ENCODE measurements at regions not wholly inside any gene's neighbourhood (a gene's known extent, or its start where the extent isn't known, plus 50 kb on each side); places are given as distances from the start of the nearest gene placed in this dataset.

DNA sequence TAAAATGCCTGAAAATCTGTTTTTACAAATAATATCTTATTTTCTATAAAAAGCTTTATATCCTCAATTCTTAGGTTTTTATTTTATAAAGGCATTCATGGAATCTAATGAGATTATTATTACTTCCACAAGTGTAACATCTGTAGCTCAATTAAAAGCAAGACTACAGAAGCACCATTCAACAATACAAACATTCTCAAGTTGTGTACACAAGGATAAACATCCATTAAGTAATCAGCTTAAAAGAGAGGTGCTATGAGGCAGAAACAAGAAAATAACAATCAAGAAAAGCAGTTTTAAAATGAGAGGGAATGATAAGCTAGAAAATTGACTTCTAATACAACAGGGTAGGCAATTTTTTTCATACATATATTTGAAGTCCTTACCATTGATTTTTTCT lies 326.1 kb downstream of the MRPL39 start:
- H3K9me3 ChIP-seq, result no peaks in the 10 kb centered on the region
- no peaks in the 10 kb centered on the region for H3K36me3 ChIP-seq
- TF ChIP-seq, protein P1, sequence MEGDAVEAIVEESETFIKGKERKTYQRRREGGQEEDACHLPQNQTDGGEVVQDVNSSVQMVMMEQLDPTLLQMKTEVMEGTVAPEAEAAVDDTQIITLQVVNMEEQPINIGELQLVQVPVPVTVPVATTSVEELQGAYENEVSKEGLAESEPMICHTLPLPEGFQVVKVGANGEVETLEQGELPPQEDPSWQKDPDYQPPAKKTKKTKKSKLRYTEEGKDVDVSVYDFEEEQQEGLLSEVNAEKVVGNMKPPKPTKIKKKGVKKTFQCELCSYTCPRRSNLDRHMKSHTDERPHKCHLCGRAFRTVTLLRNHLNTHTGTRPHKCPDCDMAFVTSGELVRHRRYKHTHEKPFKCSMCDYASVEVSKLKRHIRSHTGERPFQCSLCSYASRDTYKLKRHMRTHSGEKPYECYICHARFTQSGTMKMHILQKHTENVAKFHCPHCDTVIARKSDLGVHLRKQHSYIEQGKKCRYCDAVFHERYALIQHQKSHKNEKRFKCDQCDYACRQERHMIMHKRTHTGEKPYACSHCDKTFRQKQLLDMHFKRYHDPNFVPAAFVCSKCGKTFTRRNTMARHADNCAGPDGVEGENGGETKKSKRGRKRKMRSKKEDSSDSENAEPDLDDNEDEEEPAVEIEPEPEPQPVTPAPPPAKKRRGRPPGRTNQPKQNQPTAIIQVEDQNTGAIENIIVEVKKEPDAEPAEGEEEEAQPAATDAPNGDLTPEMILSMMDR (IDR thresholded peaks at IDR 0.05), result no peak
- H3K27ac ChIP-seq, result no peak overlapping the region
- H3K4me1 ChIP-seq, result no peaks in the 10 kb centered on the region
- no peak overlapping the region for H3K4me3 ChIP-seq
- ATAC-seq (peak in 1 of 2 donors; percentile 67), DNase-seq (no peak)
- intact Hi-C loops (cut with DNase I), result no loop called here
- H3K27me3 ChIP-seq (ENCODE audit: low read depth), result no peaks in the 10 kb centered on the region

DNA sequence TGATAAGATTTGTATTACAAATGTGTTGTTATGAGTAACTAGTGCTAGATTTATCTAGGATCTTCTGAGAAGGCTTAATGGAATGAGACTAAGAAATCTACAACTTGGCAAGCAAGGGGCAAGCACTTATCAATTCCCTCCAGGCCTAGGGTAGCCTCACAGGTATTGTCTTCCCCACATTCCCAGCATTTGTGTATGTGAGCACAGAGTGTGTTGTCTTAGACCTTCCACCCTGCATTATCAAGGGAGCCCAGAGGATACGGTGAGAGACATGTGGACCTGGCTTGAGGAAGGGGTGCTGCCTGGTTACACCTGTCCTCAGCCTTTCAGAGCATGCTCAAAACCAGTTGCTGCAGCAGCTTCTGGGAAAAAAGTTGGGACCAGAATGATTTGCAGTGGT lies 327.2 kb downstream of the MRPL39 start:
- H3K4me3 ChIP-seq, result no peak overlapping the region
- ATAC-seq (no peak), DNase-seq (no peak)
- no peak overlapping the region for H3K27ac ChIP-seq
- H3K36me3 ChIP-seq, result no peaks in the 10 kb centered on the region
- intact Hi-C loops (cut with DNase I), result no loop called here
- H3K4me1 ChIP-seq, result no peaks in the 10 kb centered on the region
- TF ChIP-seq, protein P1 (IDR thresholded peaks at IDR 0.05), result no peak
- H3K27me3 ChIP-seq (ENCODE audit: low read depth), result no peaks in the 10 kb centered on the region
- H3K9me3 ChIP-seq, result no peaks in the 10 kb centered on the region

DNA sequence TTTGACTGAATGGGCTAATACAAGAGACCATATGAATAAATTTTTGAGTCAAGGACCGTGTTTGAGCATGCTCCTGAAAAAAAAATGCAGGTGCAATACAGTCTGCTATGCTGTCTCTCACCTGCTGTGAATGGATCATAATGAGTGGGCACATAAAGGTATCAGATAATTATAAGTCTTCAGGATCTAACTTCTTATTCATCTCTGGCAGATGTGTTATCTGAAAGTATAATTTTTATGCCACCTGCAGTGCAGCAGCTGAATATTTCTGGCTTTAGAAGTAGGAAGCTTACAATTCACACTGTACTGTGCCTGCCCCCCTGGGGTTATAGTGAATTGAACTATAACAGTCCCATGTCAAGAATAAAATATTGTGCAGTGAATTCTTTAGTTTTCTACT lies 333.3 kb downstream of the MRPL39 start:
- DNase-seq (no peak), ATAC-seq (no peak)
- no peaks in the 10 kb centered on the region for H3K4me1 ChIP-seq
- H3K27ac ChIP-seq, result no peak overlapping the region
- TF ChIP-seq, protein P1 (IDR thresholded peaks at IDR 0.05), result no peak
- no peaks in the 10 kb centered on the region for H3K36me3 ChIP-seq
- intact Hi-C loops (cut with DNase I), result no loop called here
- no peak overlapping the region for H3K4me3 ChIP-seq
- no peaks in the 10 kb centered on the region for H3K9me3 ChIP-seq
- H3K27me3 ChIP-seq (ENCODE audit: low read depth), result no peaks in the 10 kb centered on the region

DNA sequence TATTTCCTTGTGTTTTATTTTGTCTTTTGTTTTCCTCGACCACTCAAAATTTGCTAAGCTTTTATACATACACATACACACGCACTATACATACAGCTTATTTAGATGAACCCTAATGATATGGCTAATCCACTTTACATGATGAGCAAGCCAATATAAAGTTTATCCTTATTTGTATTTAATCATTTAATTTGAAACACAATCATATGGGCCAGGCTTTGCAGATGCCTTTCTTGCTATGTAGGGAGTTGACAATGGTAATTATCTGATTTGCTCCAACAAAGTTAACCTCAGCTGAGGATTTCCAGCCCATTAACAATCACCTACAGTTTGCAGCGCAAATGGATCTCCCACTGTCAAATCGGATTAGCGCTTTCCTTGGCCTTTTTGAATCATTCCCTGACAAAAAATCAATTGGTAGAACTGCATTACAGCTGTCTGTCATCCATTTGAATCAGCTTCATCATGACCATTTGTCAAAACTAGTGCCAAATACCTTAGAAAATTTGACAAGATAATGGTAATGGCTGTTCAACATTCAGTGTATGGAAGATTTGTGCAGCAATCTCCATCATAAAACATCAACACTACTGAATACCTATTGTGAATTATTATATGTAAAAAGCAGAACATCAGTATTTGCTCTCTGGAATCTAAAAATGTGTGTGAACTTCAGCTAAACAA lies 352.6 kb downstream of the MRPL39 start:
- no peak overlapping the region for H3K27ac ChIP-seq
- H3K9me3 ChIP-seq, result no peaks in the 10 kb centered on the region
- H3K4me1 ChIP-seq, result no peaks in the 10 kb centered on the region
- ATAC-seq, result no peak
- DNase-seq, result no peak
- H3K36me3 ChIP-seq, result no peaks in the 10 kb centered on the region
- H3K27me3 ChIP-seq (ENCODE audit: low read depth), result no peaks in the 10 kb centered on the region
- TF ChIP-seq, protein P1 (IDR thresholded peaks at IDR 0.05), result no peak
- H3K4me3 ChIP-seq, result no peak overlapping the region
- intact Hi-C loops (cut with DNase I), result no loop called here

DNA sequence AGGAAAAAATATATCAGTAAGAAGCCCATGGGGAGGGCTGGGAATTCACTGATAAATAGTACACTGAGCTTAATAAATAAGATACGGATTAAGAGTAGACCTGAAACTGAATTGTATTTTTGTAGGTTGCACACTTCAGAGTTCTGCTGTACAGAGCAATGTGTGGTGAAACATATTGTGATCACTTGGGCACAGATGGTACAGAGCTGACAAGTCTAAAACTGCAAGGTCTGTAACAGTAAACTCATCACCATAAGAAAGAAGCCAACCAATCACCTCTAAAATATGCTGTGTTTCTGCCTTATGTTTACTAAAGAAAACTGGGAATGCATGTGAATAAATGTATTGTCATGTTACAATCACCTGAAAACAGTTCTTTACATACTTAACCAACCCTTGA lies 360.7 kb downstream of the MRPL39 start:
- TF ChIP-seq, protein P1 (IDR thresholded peaks at IDR 0.05), result no peak
- Histone ChIP-seq H3K27me3 (ENCODE audit: low read depth) (no peaks in the 10 kb centered on the region), H3K4me1 (no peaks in the 10 kb centered on the region), H3K27ac (no peak overlapping the region), H3K9me3 (no peaks in the 10 kb centered on the region), H3K4me3 (no peak overlapping the region), H3K36me3 (no peaks in the 10 kb centered on the region)
- ATAC-seq (no peak), DNase-seq (no peak)
- intact Hi-C loops (cut with DNase I), result no loop called here
